HG03354 (cell line): ENCODE measurements at regions not wholly inside any gene's neighbourhood (a gene's known extent, or its start where the extent isn't known, plus 50 kb on each side); places are given as distances from the start of the nearest gene placed in this dataset.

Experiments
- ATAC-seq: cut with Tn5 transposase; IDR thresholded peaks from one replicate; pipeline ENCODE4 v1.9.1; 2021; ENCODE audit warnings: mild to moderate bottlenecking; ENCODE audit not compliant: unreplicated experiment, poor library complexity, severe bottlenecking

- peak; percentile 24 for ATAC-seq
These were observed 533.6 kb downstream of the PTPRC start for GRCh38 chr1:199172171-199173124.

- peak; percentile 96 for ATAC-seq
These were observed 534.5 kb downstream of the PTPRC start for GRCh38 chr1:199173356-199173755.

- no peak for ATAC-seq
These were observed 535.5 kb downstream of the PTPRC start for GRCh38 chr1:199174336-199174735.

GRCh38 chr1:199176713-199177112 lies 537.9 kb downstream of the PTPRC start:
- no peak for ATAC-seq

GRCh38 chr1:199177241-199177640 lies 538.4 kb downstream of the PTPRC start:
- no peak for ATAC-seq

- ATAC-seq, result no peak
These were observed 539.8 kb downstream of the PTPRC start for GRCh38 chr1:199178646-199179045.

- peak; percentile 85 for ATAC-seq
These were observed 543.5 kb downstream of the PTPRC start for GRCh38 chr1:199182186-199182843.

- no peak for ATAC-seq
These were observed 545.3 kb downstream of the PTPRC start for GRCh38 chr1:199184180-199184579.

GRCh38 chr1:199194862-199195261 lies 556.0 kb downstream of the PTPRC start:
- ATAC-seq, result no peak

GRCh38 chr1:199197695-199198094 lies 558.9 kb downstream of the PTPRC start:
- no peak for ATAC-seq

- no peak for ATAC-seq
These were observed 563.5 kb downstream of the PTPRC start for GRCh38 chr1:199202331-199202730.

GRCh38 chr1:199204231-199204630 lies 565.4 kb downstream of the PTPRC start:
- ATAC-seq, result no peak

- ATAC-seq, result no peak
These were observed 567.1 kb downstream of the PTPRC start for GRCh38 chr1:199205740-199206441.

- ATAC-seq, result no peak
These were observed 570.0 kb downstream of the PTPRC start for GRCh38 chr1:199208847-199209246.

- ATAC-seq, result no peak
These were observed 579.2 kb downstream of the PTPRC start for GRCh38 chr1:199218065-199218464.

- no peak for ATAC-seq
These were observed 579.7 kb downstream of the PTPRC start for GRCh38 chr1:199218533-199218932.

GRCh38 chr1:199220031-199220430 lies 581.2 kb downstream of the PTPRC start:
- no peak for ATAC-seq

GRCh38 chr1:199221371-199222150 lies 582.7 kb downstream of the PTPRC start:
- ATAC-seq, result peak; percentile 55

- no peak for ATAC-seq
These were observed 585.1 kb downstream of the PTPRC start for GRCh38 chr1:199223936-199224335.

- ATAC-seq, result peak; percentile 71
These were observed 587.3 kb downstream of the PTPRC start for GRCh38 chr1:199226163-199226562.
